LNCaP clone FGC (cell line): ENCODE measurements at regions not wholly inside any gene's neighbourhood (a gene's known extent, or its start where the extent isn't known, plus 50 kb on each side); places are given as distances from the start of the nearest gene placed in this dataset.

Experiments
- DNase-seq: peaks from one replicate; pipeline ENCODE4 v3.0.0-alpha.2; 2011; ENCODE audit warnings: low read depth
- H3K4me3 ChIP-seq: 2 replicates; pipeline ENCODE4 v1.5.1; 2011; ENCODE audit warnings: mild to moderate bottlenecking, low read depth, low read length, control low read depth
- CTCF ChIP-seq: IDR thresholded peaks from 2 replicates; pipeline ENCODE4 v1.5.1; 2012; ENCODE audit warnings: mild to moderate bottlenecking; ENCODE audit not compliant: control insufficient read depth, insufficient read depth; ENCODE audit errors: extremely low read depth

DNA sequence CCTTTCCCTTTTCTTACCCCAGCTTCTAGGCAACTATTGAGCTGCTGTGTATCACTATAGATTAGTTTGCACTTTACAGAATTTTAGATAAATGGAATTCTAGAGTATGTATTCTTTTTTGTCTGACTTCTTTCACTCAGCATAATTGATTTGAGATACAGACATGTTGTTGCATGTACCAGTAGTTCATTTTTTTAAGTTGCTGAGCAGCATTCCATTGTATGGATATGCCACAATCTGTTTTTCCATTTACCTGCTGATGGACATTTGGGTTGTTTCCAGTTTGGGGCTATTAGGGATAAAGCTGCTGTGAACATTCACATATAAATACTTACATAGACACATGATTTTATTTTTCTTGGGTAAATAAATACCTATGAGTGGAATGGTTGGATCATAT is 135.7 kb downstream of the IGF1 start:
- H3K4me3 ChIP-seq = no peak overlapping the region
- DNase-seq = no peak
- TF ChIP-seq CTCF = no peak

DNA sequence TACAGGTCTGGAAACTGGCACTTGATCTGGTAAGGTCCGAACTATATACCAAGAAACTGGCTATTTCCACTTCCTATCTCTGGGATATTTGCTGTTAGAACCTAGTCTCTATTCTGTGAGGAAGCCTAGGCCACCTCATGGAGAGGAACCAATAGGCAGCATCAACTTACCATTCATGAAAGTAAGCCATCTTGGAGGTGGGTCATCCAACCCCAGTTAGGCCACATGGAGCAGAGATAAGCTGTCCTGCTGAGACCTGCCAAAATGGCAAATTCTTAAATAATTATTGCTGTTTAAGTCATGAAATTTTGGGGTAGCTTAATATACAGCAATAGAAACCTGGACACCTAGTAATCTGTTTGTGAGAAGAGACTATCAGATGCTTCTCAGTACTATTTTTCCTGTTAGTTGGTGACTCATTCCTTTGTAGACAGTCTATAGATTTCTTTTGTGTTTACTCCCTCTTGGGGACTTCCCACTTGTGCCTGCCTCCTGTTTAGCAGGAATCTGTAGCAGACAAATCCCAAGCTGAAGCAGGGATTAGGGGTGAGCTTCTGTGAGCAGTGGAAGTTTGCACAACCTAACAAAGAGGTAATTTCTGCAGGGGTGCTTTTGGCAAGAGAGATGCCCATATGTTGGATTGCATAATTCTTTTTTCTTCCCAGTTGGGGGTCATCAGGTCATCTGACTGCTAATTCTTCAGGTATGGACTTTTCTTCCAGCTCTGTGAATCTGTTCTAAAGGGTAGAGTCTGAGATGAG is 136.8 kb downstream of the IGF1 start:
- no peak for DNase-seq
- H3K4me3 ChIP-seq = no peak overlapping the region
- TF ChIP-seq CTCF = no peak

- peak; percentile 76 for DNase-seq
- H3K4me3 ChIP-seq = no peak overlapping the region
- no peak for TF ChIP-seq CTCF
Observed at GRCh38 chr12:102342281-102343006, 137.9 kb downstream of the IGF1 start.

GRCh38 chr12:102334765-102335164 is 137.1 kb upstream of the PMCH start:
- no peak overlapping the region for H3K4me3 ChIP-seq
- no peak for DNase-seq
- no peak for TF ChIP-seq CTCF

GRCh38 chr12:102331419-102331818 is 133.8 kb upstream of the PMCH start:
- no peak for TF ChIP-seq CTCF
- no peak for DNase-seq
- no peak overlapping the region for H3K4me3 ChIP-seq

DNA sequence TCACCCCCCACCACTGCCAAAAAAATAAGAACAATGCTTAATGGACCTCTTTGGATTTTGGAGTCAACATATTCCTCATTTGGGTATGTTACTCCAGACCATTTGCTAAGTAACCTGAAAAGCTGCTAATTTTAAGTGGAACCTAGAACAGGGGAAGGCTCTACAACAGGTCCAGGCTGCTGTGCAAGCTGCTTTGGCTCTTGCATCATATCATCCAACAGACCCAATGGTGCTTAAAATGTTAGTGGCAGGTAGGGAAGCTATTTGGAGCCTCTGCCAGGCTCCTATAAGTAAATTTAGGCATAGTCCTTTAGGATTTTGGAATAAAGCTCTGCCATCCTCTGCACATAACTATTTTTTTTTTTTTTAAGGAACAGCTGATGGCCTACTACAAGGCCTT is 132.2 kb upstream of the PMCH start:
- DNase-seq = no peak
- no peak for TF ChIP-seq CTCF
- H3K4me3 ChIP-seq = no peak overlapping the region
